Neural cell (in vitro differentiated cells): ENCODE measurements at regions not wholly inside any gene's neighbourhood (a gene's known extent, or its start where the extent isn't known, plus 50 kb on each side); places are given as distances from the start of the nearest gene placed in this dataset.

ENCODE experiments used
- H2AFZ ChIP-seq: fragments of 200-600, 300-800 bp; sonication (generic), shearing (Covaris generic); 2 replicates; pipeline ENCODE4 v1.6.0; 2014; ENCODE audit warnings: low read depth, mild to moderate bottlenecking, antibody characterized with exemption, low read length, moderate library complexity
- H3F3A ChIP-seq: fragments of 200-600 bp; shearing (Covaris generic); 2 replicates; pipeline ENCODE4 v1.6.1; 2016; ENCODE audit warnings: mild to moderate bottlenecking, moderate library complexity, mixed read lengths, antibody characterized with exemption, low read length; ENCODE audit not compliant: insufficient read depth, poor library complexity, severe bottlenecking
- H3K27ac ChIP-seq: fragments of 200-600, 300-800 bp; sonication (generic), shearing (Covaris generic); 2 replicates; pipeline ENCODE4 v1.5.1; 2014; ENCODE audit warnings: mild to moderate bottlenecking, low read length, moderate library complexity
- H3K27me3 ChIP-seq: fragments of 300-800, 200-600 bp; sonication (generic), shearing (Covaris generic); 2 replicates; pipeline ENCODE4 v1.6.0; 2014; ENCODE audit warnings: mild to moderate bottlenecking, low read depth, low read length, moderate library complexity; ENCODE audit not compliant: insufficient read depth
- H3K36me3 ChIP-seq: fragments of 300-800, 200-600 bp; sonication (generic), shearing (Covaris generic); 2 replicates; pipeline ENCODE4 v1.5.1; 2014; ENCODE audit warnings: mild to moderate bottlenecking, antibody characterized with exemption, low read length, moderate library complexity; ENCODE audit not compliant: insufficient read depth
- H3K4me2 ChIP-seq: fragments of 300-800, 200-600 bp; sonication (generic), shearing (Covaris generic); 2 replicates; pipeline ENCODE4 v1.6.0; 2014; ENCODE audit warnings: mild to moderate bottlenecking, low read length
- H3K4me3 ChIP-seq: fragments of 300-800, 200-600 bp; sonication (generic), shearing (Covaris generic); 2 replicates; pipeline ENCODE4 v1.5.1; 2014; ENCODE audit warnings: mild to moderate bottlenecking, low read length, moderate library complexity
- H3K79me2 ChIP-seq: fragments of 200-600 bp; shearing (Covaris generic); replicated peaks from 2 replicates; pipeline ENCODE4 v1.6.0; 2014; ENCODE audit warnings: mild to moderate bottlenecking, low read length, moderate library complexity; ENCODE audit not compliant: insufficient read depth
- H3K9ac ChIP-seq: fragments of 300-800, 200-600 bp; sonication (generic), shearing (Covaris generic); 2 replicates; pipeline ENCODE4 v1.6.1; 2016; ENCODE audit warnings: mild to moderate bottlenecking, low read length, mixed read lengths
- H3K9me2 ChIP-seq: fragments of 200-600 bp; shearing (Covaris generic); 2 replicates; pipeline ENCODE4 v1.6.1; 2016; ENCODE audit warnings: mild to moderate bottlenecking, low read length, mixed read lengths; ENCODE audit not compliant: insufficient read depth
- H3K9me3 ChIP-seq: fragments of 200-600, 300-800 bp; sonication (generic), shearing (Covaris generic); 2 replicates; pipeline ENCODE4 v1.6.1; 2016; ENCODE audit warnings: mild to moderate bottlenecking, mixed run types, low read length, moderate library complexity, mixed read lengths
- H4K20me1 ChIP-seq: fragments of 200-600 bp; shearing (Covaris generic); 2 replicates; pipeline ENCODE4 v1.6.1; 2016; ENCODE audit warnings: mild to moderate bottlenecking, mixed run types; ENCODE audit not compliant: insufficient read depth
- EP300 ChIP-seq: fragments of 450-650 bp; conservative IDR thresholded peaks from 2 replicates; pipeline ENCODE4 v1.6.1; 2014; ENCODE audit warnings: antibody characterized with exemption, mild to moderate bottlenecking, moderate library complexity; ENCODE audit not compliant: poor library complexity, severe bottlenecking
- EZH2 ChIP-seq: fragments of 200-600, 300-800 bp; shearing (Covaris generic), sonication (generic); IDR thresholded peaks from 2 replicates; pipeline ENCODE4 v1.6.1; 2014; ENCODE audit warnings: antibody characterized with exemption, low read length, borderline replicate concordance, mild to moderate bottlenecking; ENCODE audit not compliant: insufficient read depth, poor library complexity, severe bottlenecking
- MXI1 ChIP-seq: fragments of 450-650 bp; conservative IDR thresholded peaks from 2 replicates; pipeline ENCODE4 v1.6.1; 2014; ENCODE audit warnings: antibody characterized with exemption, mild to moderate bottlenecking; ENCODE audit not compliant: poor library complexity, severe bottlenecking
- POLR2AphosphoS5 ChIP-seq: IDR thresholded peaks from 2 replicates; pipeline ENCODE4 v1.6.1; 2012
- RAD21 ChIP-seq: fragments of 450-650 bp; conservative IDR thresholded peaks from 2 replicates; pipeline ENCODE4 v1.6.1; 2014; ENCODE audit warnings: antibody characterized with exemption, mild to moderate bottlenecking, moderate library complexity
- SMC3 ChIP-seq: fragments of 450-650 bp; conservative IDR thresholded peaks from 2 replicates; pipeline ENCODE4 v1.6.1; 2014; ENCODE audit warnings: antibody characterized with exemption, mild to moderate bottlenecking, moderate library complexity; ENCODE audit not compliant: poor library complexity
- TAF1 ChIP-seq: IDR thresholded peaks from 2 replicates; pipeline ENCODE4 v1.6.1; 2012; ENCODE audit warnings: low read depth
- TF ChIP-seq, protein P1 (sequence below): fragments of 450-650 bp; IDR thresholded peaks from 2 replicates; pipeline ENCODE4 v1.5.1; 2014; ENCODE audit warnings: antibody characterized with exemption, mild to moderate bottlenecking, moderate library complexity; ENCODE audit not compliant: poor library complexity, severe bottlenecking
- TF ChIP-seq, protein P2 (sequence below): IDR thresholded peaks from 2 replicates; pipeline ENCODE4 v1.6.1; 2012; ENCODE audit warnings: borderline replicate concordance

DNA sequence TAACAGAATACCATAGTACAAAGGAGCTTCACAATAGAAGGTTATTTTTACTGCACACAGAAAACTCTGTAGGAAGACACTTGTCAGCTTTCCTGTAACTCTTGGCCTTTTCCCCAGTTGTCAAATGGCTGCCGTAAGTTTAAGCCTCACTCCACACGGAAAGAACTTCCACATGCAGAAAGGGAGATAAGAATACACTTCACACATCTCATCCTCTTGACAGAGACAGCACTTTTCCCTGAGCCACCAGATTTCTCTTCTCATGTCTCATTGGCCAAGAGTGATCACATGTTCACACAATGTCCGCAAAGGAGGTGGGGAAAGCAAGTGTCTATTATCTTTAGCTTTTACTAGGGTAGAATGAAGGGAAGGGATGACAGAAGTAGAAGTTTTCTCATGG, 540.7 kb downstream of the HAO1 start:
- no peaks in the 10 kb centered on the region for H3F3A ChIP-seq
- H3K9me2 ChIP-seq, result no peaks in the 10 kb centered on the region
- H3K4me2 ChIP-seq, result no peak overlapping the region
- no peaks in the 10 kb centered on the region for H3K27me3 ChIP-seq
- H3K9me3 ChIP-seq, result no peaks in the 10 kb centered on the region
- H3K27ac ChIP-seq, result no peak overlapping the region
- no peak overlapping the region for H2AFZ ChIP-seq
- no peak for TF ChIP-seq TAF1
- no peak for TF ChIP-seq POLR2AphosphoS5
- TF ChIP-seq, protein P1, sequence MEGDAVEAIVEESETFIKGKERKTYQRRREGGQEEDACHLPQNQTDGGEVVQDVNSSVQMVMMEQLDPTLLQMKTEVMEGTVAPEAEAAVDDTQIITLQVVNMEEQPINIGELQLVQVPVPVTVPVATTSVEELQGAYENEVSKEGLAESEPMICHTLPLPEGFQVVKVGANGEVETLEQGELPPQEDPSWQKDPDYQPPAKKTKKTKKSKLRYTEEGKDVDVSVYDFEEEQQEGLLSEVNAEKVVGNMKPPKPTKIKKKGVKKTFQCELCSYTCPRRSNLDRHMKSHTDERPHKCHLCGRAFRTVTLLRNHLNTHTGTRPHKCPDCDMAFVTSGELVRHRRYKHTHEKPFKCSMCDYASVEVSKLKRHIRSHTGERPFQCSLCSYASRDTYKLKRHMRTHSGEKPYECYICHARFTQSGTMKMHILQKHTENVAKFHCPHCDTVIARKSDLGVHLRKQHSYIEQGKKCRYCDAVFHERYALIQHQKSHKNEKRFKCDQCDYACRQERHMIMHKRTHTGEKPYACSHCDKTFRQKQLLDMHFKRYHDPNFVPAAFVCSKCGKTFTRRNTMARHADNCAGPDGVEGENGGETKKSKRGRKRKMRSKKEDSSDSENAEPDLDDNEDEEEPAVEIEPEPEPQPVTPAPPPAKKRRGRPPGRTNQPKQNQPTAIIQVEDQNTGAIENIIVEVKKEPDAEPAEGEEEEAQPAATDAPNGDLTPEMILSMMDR, result no peak
- TF ChIP-seq, protein P2, sequence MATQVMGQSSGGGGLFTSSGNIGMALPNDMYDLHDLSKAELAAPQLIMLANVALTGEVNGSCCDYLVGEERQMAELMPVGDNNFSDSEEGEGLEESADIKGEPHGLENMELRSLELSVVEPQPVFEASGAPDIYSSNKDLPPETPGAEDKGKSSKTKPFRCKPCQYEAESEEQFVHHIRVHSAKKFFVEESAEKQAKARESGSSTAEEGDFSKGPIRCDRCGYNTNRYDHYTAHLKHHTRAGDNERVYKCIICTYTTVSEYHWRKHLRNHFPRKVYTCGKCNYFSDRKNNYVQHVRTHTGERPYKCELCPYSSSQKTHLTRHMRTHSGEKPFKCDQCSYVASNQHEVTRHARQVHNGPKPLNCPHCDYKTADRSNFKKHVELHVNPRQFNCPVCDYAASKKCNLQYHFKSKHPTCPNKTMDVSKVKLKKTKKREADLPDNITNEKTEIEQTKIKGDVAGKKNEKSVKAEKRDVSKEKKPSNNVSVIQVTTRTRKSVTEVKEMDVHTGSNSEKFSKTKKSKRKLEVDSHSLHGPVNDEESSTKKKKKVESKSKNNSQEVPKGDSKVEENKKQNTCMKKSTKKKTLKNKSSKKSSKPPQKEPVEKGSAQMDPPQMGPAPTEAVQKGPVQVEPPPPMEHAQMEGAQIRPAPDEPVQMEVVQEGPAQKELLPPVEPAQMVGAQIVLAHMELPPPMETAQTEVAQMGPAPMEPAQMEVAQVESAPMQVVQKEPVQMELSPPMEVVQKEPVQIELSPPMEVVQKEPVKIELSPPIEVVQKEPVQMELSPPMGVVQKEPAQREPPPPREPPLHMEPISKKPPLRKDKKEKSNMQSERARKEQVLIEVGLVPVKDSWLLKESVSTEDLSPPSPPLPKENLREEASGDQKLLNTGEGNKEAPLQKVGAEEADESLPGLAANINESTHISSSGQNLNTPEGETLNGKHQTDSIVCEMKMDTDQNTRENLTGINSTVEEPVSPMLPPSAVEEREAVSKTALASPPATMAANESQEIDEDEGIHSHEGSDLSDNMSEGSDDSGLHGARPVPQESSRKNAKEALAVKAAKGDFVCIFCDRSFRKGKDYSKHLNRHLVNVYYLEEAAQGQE, result no peak
- TF ChIP-seq SMC3, result no peak
- TF ChIP-seq EP300, result no peak
- no peaks in the 10 kb centered on the region for H4K20me1 ChIP-seq
- H3K79me2 ChIP-seq, result no peaks in the 10 kb centered on the region
- H3K9ac ChIP-seq, result no peak overlapping the region
- H3K4me3 ChIP-seq, result no peak overlapping the region
- H3K36me3 ChIP-seq, result no peaks in the 10 kb centered on the region

DNA sequence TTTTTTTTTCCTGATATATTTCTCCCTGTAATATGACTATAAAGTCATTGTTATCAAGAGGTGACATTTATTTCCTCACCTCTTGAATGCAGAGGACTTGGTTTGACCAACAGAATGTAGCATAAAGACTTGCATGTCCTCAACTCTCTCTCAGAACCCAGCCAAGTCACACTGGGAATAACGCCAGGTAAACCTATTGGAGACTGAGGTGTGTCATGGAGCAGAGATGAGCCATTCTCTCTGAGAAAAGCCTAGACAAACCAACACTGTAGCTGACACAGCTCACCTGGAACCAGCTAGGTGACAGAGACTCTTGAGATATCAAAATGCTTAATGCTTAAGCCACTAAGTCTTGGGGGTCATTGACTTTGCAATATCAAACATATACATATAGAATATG, 533.6 kb downstream of the HAO1 start:
- no peak overlapping the region for H3K9ac ChIP-seq

More for the DNA sequence above, 533.6 kb downstream of the HAO1 start:
- H3K9me3 ChIP-seq, result no peaks in the 10 kb centered on the region
- H4K20me1 ChIP-seq, result no peaks in the 10 kb centered on the region
- no peak overlapping the region for H3K4me2 ChIP-seq
- no peak overlapping the region for H3K27ac ChIP-seq
- H3K9me2 ChIP-seq, result no peaks in the 10 kb centered on the region
- no peak for TF ChIP-seq TAF1
- no peak for TF ChIP-seq POLR2AphosphoS5
- TF ChIP-seq EP300, result no peak
- no peak for TF ChIP-seq EZH2
- TF ChIP-seq, protein P1, result no peak
- no peak for TF ChIP-seq MXI1
- TF ChIP-seq, protein P2, result no peak
- TF ChIP-seq RAD21, result no peak
- TF ChIP-seq SMC3, result no peak
- no peaks in the 10 kb centered on the region for H3F3A ChIP-seq
- no peaks in the 10 kb centered on the region for H3K79me2 ChIP-seq
- no peaks in the 10 kb centered on the region for H3K27me3 ChIP-seq
- no peak overlapping the region for H3K4me3 ChIP-seq
- H3K36me3 ChIP-seq, result no peaks in the 10 kb centered on the region
- no peak overlapping the region for H2AFZ ChIP-seq
